ENCODE measurements at regions not wholly inside any gene's neighbourhood (a gene's known extent, or its start where the extent isn't known, plus 50 kb on each side); places are given as distances from the start of the nearest gene placed in this dataset.
"Not testable (repeated sequence)": the region's sequence is repeated elsewhere in the genome, so short reads cannot be mapped to it uniquely, and the experiment has no call there.

DNA sequence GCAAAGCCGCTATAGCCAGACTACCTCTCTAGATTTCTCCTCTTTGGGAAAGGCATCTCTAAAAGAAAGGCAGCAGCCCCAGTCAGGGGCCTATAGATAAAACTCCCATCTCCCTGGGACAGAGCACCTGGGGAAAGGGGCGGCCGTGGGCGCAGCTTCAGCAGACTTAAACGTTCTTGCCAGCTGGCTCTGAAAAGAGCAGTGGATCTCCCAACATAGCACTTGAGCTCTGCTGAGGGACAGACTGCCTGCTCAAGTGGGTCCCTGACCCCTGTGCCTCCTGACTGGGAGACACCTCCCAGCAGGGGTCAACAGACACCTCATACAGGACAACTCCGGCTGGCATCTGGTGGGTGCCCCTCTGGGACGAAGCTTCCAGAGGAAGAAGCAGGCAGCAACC, 276.5 kb downstream of the CD109 start:
- DNase-seq: not testable (repeated sequence)

DNA sequence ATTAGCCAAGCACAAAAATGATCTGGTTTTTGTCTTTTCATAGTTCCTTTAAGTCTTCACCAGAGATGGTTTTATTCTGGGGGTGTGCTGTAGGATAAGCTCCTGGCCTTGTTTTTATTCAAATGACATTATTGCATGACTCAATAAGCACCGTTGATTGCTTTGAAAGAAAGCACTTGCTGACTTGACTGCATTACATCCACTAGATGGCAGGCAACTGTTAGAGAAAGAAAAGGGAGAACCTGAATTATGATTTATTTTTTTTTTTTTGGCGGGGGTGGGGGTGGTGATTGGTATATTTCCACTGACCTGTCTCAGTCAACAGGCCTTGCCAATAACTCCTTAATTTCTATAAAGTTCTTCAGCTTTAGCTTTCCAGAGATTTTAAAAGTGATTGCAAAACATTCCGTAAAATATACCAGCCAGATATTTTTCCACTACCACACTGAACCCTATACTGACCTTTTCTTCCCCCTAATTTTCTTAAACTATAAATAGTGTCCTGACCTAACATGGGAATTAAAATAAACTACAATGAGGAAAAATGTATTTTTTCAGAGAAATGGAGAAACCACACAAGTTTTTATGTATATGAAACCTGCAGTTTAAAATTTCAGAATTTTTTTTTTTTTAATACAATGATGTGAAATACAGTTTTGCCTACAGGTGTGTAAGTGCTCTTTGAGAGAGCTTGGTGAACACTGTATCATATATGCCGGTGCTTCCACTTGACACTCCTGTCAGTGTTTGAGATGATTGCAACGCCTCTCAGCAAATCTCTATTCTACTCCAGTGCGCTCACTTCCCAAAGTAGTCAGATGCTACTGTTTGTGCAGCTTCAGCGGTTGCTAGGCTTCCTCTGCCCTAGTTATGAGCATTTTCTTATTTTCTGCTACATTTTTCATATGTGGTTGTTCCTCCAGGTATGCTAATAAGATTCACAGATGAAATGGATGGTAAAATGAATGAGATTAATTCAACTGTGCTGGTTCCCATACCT, 274.3 kb downstream of the CD109 start:
- DNase-seq: no peak

DNA sequence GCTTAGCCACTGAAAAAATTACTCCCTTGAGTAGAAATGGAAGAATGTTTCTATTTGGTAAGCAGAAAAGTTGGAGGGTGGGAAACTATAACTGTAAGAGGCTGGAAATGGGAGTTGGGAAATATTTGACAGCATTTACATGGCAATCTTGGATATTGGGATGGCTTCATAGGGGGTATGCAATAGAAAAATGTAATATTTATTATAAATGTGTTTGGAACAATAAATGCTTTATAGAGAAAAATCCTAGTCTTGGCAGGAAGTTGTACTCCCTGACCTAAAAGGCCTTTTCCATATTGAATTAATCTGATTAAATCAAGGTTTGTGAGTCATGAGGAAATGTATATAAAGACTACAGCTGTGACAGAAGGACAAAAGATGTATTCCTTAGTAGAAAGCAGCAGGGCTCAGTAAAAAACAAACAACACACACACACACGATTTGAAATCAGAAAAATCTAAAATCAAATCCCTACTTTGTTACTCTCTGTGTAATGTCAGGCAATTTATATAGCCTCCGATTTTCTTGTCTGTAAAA, 272.3 kb downstream of the CD109 start:
- no peak for DNase-seq

DNA sequence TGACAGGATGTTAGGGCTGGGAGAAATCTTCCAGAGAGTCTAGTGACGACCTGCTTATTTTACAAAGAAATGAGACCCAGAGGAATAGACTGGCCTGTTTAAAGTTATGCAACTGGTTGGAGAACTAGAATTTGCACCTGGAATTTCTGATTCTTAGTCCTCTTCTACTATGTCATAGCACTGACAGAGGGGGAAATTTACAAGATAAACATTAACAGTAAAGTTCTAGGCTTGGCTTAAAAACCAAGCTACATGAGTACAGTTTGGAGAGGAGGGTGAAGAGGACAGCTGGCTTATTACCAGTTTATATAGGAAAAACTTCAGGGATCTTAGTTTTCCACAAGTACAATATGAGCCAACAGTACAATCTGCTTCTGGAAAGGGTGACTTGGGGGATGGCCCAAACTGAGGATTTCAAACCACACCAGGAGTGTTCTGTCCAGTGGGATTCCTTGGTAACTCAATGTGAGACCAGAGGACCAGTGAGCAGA, 269.6 kb downstream of the CD109 start:
- DNase-seq: no peak

DNA sequence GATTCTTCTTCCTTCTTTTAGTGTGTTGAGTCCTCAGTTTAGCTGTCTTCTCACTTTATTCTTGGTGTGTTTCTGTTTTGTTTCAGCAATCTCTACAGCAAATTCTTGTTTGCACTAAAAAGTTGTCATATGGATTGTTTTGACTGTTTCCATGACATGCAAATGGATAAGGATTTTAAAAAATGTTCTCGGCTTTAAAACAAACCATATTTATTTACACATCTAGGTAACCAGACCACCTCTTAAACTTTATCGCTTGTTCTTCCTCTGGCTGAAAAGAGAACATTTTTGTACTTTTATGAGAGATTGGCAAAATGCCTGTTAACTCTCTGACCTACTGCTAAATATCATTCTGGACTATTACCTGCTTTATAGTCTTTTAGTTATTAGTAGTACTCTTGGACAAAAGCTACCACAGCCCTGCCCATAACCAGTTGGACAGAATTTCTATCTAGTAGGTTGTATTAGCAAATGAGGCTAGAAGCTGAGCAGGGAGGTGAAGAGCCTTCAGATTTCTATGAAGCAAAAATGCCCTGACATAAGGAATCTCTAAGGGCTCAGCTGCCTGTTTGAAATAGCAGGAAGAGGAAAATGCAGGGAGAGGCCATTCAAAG, 268.3 kb downstream of the CD109 start:
- DNase-seq: no peak

DNA sequence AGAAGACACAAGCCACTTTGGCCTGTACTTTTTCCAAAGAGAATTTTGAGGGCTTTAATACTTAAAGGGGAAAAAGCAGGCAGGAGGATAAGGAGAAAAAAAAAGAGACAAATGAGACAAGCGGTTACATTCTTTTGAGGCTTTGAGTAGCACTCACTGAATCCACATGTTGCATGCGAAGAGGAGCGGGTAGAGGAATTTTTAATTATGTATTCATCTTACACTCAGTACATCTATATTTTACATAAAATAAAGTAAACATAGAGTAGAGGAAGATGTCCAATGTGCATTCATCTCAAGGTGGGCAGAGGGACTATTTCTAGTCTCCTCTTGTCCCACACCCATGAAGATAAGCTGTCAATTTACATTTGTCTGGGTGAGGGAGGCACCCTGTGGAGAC, 266.9 kb downstream of the CD109 start:
- DNase-seq: no peak

DNA sequence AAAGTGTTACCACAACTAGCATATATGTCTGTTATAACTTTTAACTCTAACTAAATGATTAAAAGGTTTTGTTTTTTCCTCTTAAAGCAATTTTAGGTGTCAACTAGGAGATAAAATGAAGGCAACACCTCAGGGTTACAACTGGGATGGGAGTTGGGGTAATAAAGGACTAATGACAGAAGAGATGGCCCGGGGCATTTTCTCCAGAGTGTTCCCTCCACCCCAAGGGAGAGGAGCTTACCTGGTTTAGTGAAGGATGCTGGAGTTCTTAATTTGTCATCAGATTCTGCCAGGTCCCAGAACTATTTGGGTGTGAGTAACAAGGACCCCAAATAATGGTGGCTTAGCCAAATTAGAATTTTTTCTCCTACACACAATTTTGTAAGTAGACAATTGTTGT, 260.3 kb downstream of the CD109 start:
- DNase-seq: no peak

DNA sequence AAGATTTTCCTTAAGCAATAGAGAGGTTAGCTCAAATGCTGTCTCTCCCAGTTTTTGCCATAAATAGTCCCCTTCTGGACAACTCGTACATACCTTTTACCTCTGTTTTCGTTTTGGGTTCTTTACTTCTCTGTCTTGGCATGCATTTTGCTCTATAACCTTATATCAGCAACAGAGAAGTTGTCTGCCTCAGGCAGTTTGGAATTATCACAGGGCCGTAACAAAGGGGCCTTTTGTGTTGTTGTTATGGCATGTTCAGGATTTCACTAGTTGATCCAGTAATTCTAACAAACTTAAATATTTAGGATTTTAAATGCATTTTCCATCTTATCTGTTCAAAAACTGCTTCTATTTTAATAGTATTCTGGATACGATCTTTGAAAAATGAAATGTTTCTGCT, 259.8 kb downstream of the CD109 start:
- DNase-seq: no peak

DNA sequence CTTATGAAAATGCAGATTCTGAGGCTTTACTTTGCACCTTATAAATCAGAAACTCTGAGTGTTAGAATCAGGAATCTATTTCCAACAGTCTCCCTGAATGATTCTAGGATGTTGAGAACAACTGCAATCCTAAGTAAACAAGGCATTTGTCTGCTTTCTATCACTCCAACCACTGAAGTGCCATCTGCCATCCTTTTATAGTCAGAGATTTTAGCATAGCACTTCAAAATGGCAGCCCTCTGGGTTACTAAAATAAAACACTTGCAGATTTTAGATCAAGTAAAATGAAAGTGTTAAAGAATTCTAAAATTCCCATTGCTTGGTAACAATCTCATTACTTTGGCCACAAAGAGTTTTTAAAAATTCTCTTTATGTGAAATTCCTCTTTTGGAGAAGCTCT, 258.9 kb downstream of the CD109 start:
- no peak for DNase-seq

DNA sequence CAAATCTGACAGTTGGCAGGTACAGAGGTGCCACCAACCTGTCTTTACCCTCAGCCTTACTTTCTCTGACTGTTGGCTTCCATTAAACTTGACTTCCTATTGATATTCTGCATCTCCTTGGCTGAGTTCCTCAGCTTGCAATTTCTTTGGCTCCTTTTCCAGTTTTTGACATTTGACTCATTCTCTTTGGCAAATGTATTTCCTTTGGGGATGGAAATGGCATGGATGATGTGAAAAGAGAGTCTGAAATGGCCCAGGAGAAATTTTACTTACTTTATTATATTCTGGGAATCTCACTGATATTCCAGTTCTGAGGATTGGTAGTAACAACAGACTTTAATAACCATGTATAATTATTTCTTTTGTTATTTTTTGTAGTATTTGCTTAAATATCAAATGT, 255.2 kb downstream of the CD109 start:
- DNase-seq: no peak

DNA sequence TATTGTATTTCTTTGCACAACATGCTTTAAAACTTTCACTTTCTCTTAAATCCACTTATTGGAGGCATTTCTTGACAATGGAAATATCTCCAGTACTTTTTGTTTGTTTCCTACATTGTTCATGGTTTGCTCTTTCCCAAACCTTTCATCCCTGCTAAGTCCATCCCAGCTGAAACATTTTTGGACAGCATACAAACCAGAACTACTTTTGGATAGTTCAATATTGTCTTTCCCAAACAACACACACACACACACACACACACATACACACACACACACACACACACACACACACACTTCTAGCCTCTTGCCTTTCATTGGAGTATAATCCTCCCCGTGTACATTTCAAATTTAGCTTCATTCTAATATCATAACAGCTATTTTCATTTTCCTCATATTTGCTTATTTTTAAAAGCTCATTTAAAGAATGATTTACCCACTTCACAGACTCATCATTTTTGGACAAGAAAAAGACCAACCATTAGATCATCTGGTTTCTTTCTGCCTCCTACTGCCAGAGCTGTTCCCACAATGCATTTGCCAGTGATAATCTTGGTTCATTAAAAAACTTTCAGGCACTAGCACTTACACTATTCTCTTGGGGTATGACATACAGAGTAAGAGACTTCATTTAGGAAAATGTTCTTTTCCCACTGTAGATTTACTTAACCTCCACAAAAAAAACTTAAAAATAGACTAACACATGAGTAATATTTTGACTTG, 248.1 kb downstream of the CD109 start:
- DNase-seq: no peak

DNA sequence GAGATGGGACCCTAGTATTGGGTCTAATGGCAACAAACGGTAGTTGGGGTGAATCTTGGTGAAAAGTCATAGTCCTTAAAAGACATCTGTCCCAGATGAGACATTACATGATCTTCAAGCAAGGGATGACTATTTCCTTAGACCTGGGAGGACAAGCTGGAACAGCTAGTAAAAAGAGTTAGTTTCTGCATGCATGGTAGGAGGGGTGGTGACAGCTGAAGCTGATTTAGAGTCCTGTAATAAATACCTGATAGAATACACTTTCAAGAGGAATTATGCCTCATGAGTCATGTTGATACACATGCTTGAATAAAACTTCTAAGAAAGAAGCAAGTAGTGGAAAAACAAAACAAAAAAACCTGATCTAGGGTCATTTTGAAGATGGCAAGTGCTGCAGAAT, 247.4 kb downstream of the CD109 start:
- DNase-seq: no peak

DNA sequence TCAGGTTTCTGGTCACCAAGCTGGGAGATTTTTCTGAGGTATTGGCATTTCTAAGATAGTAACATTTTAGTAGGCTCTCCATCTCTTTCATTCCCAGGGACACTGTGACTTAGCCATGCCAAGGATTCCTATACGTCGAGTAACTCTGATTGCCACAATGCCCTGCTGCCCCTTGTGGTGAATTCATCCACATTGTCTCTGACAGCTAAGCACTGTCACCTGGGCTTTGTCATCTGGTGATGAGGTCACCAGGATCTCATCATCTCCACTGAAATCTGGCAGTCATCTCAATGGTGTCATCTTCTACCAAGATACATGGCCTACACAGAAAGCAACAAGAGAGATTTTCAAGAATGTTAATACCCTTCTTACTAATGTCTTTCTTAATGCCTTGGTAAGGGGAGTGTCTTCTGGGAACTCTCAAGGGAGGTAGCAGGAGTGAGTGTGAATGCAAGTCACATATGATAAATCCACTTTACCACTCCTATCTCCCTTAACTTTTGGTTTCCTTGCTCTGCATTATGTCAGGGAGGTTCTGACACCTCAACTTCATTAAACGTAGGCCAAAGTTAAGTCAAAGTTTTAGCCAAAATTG, 246.7 kb downstream of the CD109 start:
- no peak for DNase-seq

DNA sequence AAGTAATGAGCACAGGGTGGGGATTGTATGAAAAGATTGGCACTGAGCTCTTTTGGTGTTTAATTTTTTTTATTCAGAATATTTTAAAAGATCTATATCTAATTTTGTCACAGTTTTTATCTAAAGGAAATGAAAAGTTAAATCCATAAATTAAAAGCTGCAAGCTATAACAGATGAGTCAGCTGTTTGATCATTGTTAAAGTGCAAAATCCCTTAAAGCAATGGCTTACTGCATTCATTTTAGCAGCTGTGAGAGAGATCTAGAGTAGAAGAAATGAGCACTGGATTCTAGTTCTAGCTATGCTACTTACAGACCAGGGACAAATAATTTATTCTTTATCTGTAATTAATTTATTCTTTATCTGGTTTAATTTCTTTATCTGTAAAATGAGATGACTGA, 245.9 kb downstream of the CD109 start:
- no peak for DNase-seq

DNA sequence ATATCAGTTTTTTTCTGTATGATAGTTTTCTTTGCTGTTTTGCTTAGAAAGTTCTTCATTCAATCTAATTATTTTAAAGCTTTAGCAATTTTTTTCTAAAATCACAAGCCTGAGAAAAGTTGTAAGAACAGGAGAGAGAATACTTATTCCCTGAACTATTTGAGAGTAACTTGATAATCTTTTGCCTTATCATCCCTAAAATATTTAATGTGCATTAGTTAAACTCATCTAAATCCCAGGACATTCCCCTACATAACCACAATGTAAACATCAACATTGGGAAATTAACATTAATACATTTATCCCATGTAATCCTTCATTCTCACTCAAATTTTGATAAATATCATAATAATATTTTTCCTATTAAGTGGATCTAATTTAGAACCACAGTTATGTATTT, 241.8 kb downstream of the CD109 start:
- DNase-seq: no peak

DNA sequence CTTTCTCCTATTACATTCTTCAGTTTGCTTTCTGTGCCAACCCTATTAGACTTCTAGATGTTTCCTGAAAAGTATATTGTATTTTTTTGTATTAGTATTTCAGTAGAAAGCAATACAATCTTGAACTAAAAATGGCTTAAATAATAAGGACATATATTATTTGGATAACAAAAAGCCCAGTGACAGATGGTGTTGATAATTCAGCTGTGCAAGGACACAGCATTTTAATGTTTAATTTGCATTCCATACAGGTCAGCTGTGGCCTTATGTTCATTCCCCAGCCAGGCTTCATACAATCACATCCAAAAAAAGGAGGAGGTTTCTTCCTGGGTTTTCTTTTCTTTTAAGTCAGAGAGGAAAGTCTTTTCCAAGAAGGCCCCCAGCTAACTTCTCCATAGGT, 236.9 kb downstream of the CD109 start:
- DNase-seq: no peak

DNA sequence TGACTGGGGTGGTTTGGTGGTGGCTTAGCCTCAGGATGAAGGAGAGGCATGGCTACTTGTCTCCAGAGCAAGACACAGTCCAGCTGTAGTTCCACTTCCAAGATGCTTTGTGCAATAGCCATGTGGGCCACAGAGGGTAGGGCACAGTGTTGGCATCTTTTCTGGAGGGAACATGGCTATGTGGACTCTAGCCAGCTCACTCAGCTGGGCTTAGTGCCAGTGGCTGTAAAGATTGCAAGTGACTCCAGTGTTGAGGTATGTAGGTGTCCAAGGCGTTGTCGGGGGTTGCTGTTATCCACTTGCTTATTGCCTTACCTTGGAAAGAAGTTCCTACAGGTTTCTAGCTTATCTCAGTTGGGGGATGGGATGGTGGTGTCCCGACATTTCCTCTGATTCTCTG, 233.4 kb downstream of the CD109 start:
- DNase-seq: no peak

DNA sequence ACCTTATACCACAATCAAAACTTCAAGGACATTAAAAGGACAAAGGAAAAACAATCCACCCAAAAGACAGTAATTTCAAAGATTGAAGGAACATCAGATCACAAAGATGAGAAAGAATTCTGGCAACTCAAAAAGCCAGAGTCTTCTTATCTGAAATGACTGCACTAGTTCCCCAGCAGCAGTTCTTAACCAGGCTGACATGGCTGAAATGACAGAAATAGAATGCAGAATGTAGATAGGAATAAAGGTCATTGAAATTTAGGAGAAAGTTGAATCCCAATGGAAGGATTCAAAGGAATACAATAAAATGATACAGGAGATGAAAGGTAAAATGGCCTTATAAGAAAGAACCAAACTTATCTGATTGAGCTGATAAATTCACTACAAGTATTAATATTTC, 231.4 kb downstream of the CD109 start:
- DNase-seq: no peak

DNA sequence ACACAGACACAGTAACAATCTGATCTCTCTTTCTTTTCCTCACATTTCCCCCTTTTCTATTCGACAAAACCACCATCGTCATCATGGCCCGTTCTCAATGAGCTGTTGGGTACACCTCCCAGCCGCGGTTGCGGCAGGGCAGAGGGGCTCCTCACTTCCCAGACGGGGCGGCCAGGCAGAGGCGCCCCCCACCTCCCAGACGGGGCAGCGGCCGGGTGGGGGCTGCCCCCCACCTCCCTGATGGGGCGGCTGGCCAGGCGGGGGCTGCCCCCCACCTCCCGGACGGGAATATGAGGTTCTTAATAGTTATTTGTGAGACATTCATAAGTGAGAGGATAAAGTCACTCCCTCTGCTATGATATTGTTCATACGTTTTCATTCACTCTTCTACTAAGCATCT, 229.7 kb downstream of the CD109 start:
- not testable (repeated sequence) for DNase-seq

DNA sequence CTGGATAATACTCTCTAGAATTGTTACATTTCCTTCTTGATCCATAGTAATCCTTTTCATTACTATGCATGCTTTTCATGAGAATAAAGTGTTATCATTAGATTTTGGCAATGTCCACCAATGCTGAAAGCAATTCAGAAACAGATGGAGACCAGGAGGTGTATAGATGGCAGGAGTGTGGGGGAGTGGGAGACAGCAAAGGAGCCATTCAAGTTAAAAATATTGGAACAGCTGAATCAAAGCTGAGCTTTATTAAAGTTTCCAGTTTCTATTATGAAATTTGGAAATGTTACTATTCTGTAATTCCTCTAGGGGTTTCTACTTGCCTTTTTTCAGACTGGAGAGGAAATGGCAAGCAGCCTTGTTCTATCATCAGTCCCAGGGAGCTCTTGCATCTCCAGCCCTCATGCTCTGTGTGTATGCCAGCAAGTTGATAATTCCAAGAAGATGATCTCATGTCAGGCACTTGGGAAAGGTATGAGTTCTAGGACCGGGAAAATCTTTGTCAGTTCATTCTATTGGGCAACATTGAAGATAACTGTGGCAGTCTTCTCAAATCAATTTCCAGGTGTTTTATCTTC, 228.0 kb downstream of the CD109 start:
- DNase-seq: no peak

DNA sequence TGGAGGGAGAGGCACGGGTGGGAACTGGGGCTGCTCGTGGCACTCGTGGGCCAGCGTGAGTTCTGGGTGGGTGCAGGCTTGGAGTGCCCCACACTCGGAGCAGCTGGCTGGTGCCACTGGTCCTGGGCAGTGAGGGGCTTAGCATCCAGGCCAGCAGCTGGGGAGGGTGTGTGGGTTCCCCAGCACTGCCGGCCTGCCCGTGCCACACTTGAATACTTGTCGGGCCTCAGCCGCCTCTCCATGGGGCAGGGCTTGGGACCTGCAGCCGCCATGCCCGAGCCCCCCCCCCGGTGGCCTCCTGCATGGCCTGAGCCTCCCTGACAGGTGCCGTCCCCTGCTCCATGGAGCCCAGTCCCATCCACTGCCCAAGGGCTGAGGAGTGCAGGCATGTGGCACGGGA, 207.2 kb downstream of the CD109 start:
- DNase-seq: no peak

DNA sequence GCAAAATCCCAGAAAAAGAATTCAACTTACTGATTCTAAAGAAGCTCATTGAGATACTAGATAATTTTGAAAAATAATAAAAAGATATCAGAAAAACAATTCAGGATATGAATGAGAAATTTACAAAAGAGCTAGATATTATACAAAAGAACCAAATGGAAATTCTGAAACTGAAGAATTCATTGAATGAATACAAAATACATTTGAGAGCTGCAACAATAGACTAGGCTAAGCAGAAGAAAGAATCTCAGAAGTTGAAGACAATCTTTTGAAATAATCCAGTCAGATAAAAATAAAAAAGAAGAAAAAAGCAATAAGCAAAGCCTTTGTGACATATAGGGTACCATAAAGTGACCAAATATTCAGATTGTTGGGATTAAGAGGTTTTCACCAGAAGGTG, 206.0 kb downstream of the CD109 start:
- no peak for DNase-seq
